ENCODE measurements at regions not wholly inside any gene's neighbourhood (a gene's known extent, or its start where the extent isn't known, plus 50 kb on each side); places are given as distances from the start of the nearest gene placed in this dataset.
"Not testable (repeated sequence)": the region's sequence is repeated elsewhere in the genome, so short reads cannot be mapped to it uniquely, and the experiment has no call there.

DNA sequence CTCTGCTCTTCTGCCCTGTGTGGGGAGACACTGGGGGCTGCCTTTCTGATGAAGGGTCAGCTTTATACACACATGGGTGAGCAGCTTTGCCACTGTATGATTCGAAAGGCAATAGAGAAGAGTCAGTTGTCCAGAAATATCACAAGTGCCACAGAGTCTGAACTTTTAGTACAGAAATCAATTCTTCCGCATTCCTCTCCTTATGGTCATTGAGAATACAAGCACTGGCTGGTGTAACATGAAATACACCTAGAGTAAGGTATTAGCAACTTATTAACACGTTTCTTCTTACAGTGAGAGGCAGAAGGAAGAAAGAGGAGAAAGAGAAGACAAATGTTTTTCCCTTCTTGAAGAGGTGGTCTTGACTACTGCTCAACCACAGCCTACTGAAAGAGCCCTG, 579.2 kb downstream of the ZEB2 start:
- no peak for DNase-seq

DNA sequence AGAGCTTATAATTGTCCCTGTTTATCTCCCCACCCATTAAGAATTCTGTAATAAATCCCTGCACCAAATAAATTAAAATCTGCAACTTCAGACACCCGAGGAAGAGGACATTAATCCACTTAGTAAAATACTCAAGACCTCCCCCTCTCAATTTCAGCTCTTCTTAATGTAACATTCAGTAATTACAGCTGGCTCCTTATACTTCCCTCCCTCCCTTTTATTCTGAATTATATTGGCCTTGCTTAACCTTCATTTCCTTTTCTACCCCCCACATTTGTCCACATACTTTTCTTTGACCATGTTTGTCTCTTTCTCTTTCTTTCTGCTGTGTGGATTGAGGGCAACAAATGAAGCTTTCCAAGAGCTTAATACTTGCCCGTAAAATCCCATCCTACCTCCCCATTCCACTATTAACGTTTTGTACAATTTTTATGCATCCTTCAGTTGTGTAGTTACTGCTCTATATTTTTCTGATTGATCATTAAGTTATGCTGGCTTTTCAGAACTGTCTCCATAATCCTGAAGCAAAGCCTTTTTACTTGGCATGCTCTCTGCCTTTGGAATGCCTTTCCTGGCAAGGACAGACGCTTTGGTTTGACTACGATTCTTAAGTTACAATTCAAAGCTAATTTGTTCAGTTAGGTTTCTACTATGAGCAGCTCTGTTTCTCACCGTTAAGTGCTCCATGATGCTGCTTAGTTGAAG, 580.1 kb downstream of the ZEB2 start:
- no peak for DNase-seq

DNA sequence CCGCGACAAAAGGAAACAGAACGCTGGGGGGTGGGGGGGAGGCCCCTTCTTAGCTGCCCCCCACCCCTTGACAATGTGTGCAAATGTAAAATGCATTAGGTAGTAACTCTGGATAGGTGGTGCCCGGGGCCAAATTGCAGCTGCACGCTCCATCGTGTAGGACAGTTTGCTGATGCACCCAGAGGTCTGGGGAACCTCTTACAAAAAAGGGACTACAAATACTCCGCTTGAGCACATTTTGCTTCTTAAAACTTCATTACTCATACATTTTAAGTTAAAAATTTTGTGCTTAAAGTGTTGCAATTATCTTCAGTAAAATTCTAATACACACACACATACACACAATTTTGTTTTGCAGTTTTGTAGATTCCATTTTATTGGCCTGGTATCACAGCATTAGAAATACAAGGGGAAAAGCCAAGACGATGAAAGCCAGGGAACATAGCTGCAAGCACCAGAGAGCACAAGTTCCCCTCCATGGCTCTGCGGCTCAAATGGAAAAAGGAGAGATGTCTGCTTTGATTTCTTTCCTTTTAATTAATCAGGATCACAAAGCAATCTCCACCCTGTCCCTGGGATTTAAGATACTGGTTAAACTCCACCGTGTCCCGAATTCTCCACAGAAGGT, 582.1 kb downstream of the ZEB2 start:
- DNase-seq = peak; percentile 40

DNA sequence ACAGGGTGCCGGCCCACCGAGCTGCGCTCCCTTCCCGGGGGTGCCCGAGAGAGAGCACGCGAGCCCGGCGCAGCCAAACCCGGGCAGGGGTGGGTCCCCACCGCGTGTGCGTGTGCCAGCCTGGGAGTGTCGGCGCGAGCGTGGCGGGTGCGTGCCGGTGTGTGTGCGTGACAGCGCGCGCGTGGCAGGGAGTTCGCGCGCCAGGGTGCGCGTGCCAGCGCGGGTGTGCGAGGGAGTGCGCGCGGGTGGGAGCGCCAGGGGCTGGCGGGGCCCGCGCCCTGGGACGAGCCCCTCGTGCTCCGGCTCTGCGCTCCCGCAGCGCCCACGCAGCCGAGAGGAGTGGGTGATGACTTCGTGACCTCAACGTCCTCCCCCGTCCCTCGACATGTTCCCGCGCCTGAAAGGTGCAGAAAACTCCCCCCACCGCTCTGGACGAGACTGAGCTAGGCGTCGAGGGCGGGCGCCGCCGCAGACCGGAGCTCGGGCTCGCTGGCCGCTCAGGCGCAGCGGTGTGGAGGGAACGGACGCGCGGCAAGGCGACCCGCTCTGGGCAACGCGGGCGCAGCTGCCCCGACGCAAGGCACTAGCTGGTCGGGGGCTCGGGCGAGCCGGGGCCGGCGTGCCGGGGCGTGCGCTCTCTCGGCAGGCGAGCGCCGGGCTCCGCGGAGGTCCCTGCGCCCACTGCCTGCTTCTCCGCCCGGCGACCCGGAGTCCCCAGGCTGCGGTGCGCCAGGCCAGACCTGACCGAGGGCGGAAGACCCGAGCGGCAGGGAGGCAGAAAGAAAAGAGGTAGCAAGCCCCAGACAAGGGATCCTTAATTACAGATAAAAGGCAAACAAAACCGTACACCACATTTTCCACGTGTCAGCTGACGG, 582.8 kb downstream of the ZEB2 start:
- peak; percentile 56 for DNase-seq

DNA sequence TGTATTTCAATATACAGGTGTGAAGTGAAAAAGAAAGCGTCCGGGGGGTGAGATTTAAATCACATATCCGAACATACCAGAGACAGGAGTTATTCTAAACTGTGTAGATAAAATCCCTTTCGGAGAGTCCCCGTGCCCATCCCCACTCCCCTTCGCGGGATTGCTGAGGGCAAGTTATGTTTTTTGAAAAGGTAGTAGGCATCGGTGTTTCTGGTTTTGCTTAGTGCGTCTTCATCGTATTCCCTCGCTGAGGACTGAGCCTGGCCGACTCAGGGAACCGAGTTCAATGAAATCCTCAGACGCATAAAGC, 583.4 kb downstream of the ZEB2 start:
- DNase-seq = no peak

DNA sequence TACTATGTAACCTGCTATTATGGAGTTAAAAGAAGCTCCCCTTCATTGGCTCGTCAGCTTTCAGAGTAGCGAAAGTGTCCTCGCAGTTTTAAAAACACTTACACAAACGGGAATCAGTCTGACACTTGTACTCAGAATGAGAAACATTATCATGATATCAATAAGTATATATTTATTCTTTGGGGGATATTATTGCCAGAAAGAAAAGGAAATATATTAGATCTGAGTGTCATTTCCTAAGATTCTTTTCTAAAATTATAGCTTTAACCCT, 584.5 kb downstream of the ZEB2 start:
- DNase-seq = peak; percentile 3

DNA sequence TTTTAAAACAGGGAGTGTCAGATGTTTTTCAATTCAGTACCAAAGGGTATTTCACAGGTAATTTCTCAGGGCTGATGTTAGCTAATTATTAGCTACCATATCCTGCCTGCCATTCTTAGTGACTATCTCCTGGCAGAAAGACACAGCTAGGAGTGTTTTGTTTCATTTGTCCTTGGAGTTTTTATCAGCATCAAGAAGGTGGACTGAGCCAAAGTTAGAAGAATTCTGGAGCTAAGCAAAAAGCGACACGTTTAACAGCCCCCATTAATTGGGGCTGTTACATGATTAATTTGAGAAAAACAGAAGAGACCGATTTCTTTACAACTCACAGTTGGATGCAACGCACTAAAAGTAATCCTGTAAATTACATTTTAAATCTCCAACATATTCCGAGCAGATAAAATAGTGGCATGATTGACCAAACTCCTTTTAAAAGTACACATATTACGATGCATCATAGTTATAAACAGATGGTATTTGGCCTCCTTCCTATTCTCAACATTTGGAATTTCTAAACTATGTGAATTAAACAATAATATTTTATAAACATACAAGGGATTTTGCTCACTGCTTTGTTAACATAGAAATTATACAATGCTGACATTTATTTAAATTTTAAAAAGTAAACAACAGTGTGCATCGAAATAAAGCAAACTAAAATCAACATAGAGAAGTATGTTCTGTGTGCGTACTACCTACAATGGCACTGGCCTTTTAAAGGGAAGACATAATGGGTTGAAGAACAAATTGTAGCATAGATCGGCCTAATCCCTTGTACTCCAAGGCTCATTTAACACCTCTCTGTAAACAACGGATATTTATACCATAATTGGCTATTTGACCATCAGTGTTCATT, 585.1 kb downstream of the ZEB2 start:
- DNase-seq = no peak

DNA sequence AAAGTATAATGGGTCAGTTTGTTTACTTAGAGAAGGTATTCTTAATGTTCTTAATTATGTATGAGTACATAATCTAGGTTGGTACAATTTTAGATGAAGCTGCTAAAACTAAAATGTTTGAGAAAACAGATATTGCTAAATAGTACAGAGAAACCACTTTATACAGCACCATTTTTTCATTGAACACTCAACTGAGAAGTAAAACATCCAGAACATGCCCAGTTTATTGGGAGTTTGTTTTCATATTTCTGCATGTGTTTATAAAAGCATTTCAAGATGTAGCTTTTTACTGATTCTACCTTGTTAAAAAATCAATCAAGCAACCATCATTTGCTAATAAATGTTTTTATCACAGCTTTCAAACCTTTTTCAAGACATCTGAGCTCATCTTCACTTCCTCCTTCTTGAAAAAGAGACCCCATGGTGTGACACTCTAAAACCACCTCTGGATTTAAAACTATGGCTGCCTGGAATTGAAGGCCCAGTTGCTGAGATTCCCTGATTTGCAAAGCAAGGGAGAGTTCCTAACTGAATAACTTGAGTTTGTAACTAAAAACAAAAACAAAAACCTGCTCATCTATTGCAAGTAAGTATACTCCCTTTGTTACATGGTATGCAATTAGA, 585.9 kb downstream of the ZEB2 start:
- no peak for DNase-seq

DNA sequence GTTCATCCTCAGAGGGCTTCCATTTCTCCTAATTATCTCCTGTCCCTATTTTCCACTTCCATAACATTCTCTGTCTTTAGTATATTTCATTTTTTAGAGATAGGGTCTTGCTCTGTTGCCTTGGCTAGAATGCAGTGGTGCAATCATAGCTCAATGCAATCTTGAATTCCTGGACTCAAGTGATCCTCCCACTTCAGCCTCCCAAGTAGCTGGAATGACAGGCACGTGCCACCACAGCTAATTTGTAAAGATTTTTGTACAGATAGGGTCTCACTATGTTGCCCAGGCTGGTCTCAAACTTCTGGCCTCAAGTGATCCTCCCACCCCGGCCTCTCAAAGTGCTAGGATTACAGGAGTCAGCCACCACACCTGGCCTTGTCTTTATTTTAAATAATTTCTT, 589.0 kb downstream of the ZEB2 start:
- DNase-seq = no peak

DNA sequence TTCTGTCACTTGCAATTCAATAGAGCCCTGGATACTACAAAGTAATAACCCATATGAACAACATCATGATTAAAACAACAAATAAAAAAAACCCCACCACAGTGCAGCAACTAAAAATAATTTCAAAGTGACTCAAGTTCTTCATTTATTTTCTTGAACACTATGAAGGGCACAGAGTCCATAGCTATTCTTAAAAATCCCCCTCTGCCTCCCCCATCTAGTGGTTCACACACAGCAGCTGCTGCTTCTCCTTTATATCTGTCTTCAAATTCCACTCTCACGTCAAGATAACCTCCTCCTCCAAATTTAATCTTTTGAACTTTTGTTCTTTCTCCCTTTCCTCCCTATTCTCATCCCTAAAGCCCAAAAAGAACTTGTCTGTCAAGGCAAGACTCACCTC, 591.3 kb downstream of the ZEB2 start:
- DNase-seq = no peak

DNA sequence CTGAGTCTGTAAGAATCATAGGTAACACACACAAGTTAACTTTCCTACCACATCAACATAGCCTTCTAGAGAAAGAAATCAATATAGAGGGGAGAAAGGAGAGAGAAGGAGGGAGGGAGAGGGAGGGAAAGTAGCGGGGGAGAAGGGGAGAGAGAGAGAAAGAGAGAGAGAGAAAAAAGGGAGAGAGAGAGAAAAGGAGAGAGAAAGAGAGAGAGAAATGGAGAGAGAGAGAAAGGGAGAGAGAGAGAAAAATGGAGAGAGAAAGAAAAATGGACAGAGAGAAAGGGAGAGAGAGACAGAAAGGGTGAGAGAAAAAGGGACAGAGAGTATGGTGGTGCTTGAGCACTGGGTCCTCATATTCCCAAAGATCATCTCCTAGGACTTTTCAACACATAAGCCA, 591.7 kb downstream of the ZEB2 start:
- no peak for DNase-seq

DNA sequence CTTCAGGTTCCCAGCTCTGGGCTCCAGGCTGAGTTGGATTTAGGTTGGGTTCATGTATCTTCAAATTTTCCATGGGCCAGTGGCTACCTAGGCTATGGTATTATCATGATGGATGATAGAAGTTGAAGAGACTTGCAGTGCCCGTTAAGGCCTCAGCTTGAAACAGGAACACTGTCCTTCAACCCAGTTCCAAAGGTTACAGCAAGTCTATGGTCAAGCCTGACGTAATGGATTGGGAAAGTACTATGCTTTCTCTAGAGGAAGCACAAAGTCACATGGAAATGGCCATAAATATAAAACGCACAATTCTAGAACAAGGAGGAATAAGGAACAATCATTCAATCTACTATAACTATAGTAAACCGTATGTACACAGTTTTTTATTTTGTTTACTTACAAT, 593.2 kb downstream of the ZEB2 start:
- DNase-seq = no peak

DNA sequence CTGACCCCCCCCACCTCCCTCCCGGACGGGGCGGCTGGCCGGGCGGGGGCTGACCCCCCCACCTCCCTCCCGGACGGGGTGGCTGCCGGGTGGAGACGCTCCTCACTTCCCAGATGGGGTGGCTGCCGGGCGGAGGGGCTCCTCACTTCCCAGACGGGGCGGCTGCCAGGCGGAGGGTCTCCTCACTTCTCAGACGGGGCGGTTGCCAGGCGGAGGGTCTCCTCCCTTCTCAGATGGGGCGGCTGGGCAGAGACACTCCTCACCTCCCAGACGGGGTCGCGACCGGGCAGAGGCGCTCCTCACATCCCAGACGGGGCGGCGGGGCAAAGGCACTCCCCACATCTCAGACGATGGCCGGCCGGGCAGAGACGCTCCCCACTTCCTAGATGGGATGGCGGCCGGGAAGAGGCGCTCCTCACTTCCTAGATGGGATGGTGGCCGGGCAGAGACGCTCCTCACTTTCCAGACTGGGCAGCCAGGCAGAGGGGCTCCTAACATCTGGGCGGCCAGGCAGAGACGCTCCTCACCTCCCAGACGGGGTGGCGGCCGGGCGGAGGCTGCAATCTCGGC, 597.6 kb downstream of the ZEB2 start:
- not testable (repeated sequence) for DNase-seq

DNA sequence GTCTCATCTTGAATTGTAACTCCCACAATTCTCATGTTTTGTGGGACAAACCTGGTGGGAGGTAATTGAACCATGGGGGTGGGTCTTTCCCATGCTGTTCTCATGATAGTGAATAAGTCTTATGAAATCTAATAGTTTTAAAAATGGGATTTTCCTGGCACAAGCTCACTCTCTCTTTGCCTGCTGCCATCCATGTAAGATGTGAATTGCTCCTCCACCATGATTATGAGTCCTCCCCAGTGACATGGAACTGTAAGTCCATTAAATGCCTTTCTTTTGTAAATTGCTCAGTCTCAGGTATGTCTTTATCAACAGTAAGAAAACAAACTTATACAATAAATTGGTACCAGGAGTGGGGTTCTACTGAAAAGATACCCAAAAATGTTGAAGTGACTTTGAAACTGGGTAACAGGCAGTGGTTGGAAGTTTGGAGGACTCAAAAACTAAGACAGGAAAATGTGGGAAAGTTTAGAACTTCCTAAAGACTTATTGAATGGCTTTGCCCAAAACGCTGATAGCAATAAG, 601.4 kb downstream of the ZEB2 start:
- DNase-seq = no peak

DNA sequence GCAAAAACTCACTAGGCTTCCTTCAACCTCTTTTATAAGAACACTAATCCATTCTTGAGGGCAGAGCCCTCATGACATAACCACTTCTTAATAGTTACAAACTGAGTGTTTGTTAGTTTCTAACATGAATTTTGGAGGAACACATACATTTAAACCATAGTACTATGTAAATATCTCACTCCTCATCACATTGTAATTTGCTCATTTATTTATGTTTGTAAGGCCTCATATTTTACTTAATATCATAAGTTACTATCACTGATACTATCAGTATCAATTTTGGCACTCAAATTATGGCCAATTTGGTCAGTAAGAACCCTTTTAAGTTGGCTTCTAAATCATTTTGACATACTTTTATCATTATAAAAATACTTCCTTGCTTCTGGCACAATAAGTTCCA, 603.1 kb downstream of the ZEB2 start:
- DNase-seq = no peak

DNA sequence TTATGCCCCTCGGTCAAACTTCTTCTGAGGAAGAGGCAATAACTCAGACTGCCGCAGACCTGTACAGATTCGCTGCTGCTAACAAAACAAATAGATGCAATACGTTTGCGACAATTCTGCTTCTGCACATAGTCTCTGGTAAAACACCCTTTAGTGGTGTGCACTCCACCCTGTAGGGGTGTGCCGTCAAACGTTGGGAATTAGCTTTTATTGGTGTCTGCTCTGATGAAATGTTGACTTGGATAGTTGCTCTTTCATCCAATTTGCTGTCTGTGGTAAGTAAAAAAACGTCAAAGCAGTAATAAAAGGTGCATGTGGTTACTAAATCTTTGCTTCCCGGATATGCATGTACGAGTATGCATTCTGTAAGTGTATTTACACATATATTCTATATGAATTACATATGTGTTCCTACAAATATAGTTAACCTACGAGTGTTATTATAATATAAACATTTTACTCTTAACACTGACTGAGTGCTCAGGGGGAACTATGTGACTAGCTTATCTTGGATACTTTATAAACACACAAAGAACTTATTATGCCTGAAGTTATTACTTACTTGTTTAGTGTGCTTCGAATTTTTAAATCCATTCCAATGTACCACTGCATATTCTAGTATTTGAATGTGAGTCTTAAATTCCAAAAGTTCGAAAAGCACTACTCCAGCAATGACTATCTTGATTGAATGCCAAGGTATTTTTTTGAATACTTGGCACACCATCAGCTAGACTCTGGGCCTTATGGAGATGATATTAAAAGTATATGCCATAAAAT, 610.2 kb downstream of the ZEB2 start:
- no peak for DNase-seq

DNA sequence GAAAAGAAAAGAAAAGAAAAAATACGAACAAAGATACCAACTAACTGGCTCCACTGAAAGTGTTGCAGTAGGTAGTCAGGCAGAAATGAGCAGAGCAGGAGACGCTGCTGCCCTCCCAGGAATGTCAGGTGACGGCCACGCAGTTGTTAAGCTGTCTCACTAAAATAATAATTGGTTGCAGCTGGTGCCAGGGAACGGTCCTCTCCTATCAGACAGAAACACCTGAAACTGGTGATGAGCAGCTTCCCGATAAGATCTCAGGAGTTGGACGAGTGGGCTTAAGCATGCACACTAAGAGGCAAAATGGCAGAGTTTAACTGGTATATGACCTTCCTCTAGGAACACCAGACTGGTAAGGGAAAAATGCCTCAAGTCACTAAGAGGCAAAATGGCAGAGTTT, 611.1 kb downstream of the ZEB2 start:
- no peak for DNase-seq

DNA sequence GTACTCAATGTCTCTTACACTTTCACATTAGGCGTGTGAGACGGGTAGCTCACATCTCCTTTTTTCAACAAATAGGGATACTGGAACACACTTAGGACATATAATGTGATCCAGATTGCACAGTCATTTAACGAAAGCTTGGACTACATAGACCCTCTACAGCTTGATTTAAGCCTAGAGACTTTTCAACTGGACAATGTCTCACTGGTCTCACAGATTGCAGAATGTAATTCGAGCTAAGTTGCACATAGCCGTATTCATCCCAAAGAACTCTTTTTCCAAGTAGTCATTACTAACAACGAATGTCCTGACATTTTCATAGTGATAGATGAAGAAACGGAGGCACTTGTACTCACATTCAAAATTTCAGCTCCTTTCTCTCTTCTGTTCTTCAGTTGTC, 612.1 kb downstream of the ZEB2 start:
- no peak for DNase-seq

DNA sequence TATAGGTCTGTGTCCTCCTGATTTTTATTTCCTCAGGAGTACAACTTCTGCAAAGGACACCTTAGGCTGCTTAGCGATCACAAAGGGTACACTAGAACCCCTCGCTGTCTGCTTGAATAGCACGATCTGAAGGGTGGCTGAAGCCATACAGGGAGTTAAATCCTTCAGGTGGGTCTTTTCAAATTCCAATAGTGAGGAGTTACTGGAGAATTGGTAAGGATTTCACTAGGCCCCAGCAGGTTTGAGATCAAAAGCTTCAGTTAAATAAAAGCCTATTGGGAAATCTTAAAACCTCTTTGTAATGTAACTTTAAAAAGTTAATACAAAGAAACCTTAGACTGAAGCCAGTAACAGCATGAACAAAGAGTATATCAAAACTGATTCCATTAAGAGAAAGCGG, 613.1 kb downstream of the ZEB2 start:
- no peak for DNase-seq

DNA sequence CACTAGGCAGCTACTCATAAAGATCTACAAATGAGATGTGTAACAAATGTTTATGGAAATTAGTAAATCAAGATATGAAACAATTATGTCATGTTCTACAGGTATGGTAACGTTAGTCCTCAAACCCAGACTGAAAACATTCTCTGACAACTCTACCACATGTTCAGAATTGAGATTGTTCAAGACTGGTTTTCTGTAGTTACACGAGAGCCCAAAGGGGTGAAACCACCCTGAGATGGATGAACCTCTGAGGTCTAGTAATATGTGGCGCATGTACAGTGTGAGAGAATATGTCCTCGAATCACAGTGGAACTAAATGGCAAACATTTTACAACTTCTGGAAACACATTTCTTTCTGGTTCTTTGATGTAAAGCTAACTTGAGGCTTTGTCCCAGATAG, 614.3 kb downstream of the ZEB2 start:
- no peak for DNase-seq

DNA sequence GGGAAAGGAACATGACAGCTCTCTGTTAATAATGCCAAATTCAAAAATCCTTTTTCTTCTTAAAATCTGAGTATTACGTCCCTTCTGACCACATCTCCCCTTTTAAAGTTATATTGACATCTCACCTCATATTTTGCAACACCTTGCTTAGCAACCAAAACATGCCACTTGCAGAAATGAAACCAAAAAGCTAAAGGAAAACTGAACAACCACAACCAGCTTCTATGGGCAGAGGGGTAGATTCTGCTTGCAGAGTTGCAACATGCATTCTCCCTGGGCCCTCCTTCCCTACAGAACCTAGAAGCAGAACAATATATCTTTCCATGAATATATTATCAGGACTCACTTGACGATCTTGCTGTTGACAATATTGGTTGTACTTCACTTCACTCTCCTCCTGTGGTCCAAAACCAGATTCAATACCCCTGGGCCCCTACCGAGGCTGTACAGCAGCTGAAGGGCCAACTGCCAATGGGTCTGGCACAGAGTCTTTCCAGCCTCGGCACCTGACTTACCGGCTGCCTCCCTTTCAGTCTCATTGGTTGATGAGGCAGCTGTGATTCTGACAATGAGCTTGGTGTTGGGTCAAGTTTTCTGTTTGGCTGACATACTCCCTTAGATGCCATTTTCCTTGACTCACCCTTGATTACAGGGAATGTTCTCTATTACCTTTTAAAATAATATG, 616.6 kb downstream of the ZEB2 start:
- DNase-seq = no peak
